Muscle of leg (tissue), 3 donors: ENCODE measurements at regions not wholly inside any gene's neighbourhood (a gene's known extent, or its start where the extent isn't known, plus 50 kb on each side); places are given as distances from the start of the nearest gene placed in this dataset.

ENCODE experiments used
- DNase-seq: peaks from one replicate; pipeline ENCODE4 v3.0.0; 2013
- H3K27ac ChIP-seq: one replicate; pipeline ENCODE4 v1.5.1; 2013; ENCODE audit warnings: mild to moderate bottlenecking, low read length, control low read depth
- H3K27me3 ChIP-seq: one replicate; pipeline ENCODE4 v1.6.1; 2013; ENCODE audit warnings: low read length; ENCODE audit not compliant: control insufficient read depth, insufficient read depth
- H3K36me3 ChIP-seq: one replicate; pipeline ENCODE4 v1.6.1; 2013; ENCODE audit warnings: low read length; ENCODE audit not compliant: control insufficient read depth, insufficient read depth
- H3K4me1 ChIP-seq: one replicate; pipeline ENCODE4 v1.6.1; 2013; ENCODE audit warnings: low read length; ENCODE audit not compliant: control insufficient read depth, insufficient read depth
- H3K4me3 ChIP-seq: one replicate; pipeline ENCODE4 v1.5.1; 2013; ENCODE audit warnings: low read length, control low read depth
- H3K9me3 ChIP-seq: replicated peaks from 2 replicates; pipeline ENCODE4 v1.6.1; 2013; ENCODE audit warnings: low read depth, low read length; ENCODE audit not compliant: control insufficient read depth
- WGBS: methylation state at CpG from one replicate; pipeline ENCODE4 v1.1.5; 2013; ENCODE audit warnings: missing lambda C conversion rate; ENCODE audit not compliant: insufficient coverage; 5-methylcytosine and 5-hydroxymethylcytosine counted together

DNA sequence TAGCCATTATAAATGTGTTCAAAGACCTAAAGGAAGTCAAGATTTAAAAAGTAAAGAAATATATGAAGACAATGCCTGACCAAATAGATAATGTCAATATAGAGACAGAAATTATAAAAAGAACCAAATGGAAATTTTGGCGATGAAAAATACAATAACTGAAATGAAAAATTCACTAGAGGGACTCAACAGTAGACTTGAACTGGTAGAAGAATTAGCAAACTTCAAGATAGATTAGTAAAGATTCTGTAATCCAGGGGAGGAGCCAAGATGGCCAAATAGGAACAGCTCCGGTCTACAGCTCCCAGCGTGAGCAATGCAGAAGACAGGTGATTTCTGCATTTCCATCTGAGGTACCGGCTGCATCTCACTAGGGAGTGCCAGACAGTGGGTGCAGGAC lies 433.2 kb downstream of the HINT1 start:
- Histone ChIP-seq H3K4me3 (no peak overlapping the region), H3K36me3 (no peaks in the 10 kb centered on the region), H3K27me3 (no peaks in the 10 kb centered on the region), H3K27ac (no peak overlapping the region), H3K4me1 (no peaks in the 10 kb centered on the region), H3K9me3 (peaks cover 4% of the 10 kb centered on the region)
- 97% methylated on average over 3 of the region's 4 CpGs for WGBS
- no peak for DNase-seq

DNA sequence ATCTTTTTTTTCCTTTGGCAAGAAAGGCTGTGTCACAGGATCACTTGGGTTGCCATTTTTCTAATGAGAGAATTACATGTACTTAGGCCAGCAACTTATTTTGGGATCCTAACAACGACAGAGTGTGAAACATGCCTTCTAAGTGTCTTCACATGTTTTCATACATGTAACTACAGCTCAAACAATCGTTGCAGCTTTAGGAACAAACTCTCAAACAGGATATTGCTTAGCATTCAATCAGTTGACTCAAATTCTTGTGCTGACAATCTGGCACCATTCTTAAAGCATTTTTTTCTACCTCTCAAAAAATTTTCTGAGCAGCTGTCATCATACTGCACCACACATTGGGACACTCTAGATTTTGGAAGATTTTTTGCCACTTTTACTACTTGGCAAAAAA lies 435.5 kb downstream of the HINT1 start:
- H3K4me3 ChIP-seq: no peak overlapping the region
- H3K27me3 ChIP-seq: no peaks in the 10 kb centered on the region
- H3K27ac ChIP-seq: no peak overlapping the region
- no peaks in the 10 kb centered on the region for H3K36me3 ChIP-seq
- H3K4me1 ChIP-seq: no peaks in the 10 kb centered on the region
- WGBS: 33% methylated on average over 2 of the region's 2 CpGs
- peak; percentile 28 for DNase-seq
- peaks cover 4% of the 10 kb centered on the region for H3K9me3 ChIP-seq

DNA sequence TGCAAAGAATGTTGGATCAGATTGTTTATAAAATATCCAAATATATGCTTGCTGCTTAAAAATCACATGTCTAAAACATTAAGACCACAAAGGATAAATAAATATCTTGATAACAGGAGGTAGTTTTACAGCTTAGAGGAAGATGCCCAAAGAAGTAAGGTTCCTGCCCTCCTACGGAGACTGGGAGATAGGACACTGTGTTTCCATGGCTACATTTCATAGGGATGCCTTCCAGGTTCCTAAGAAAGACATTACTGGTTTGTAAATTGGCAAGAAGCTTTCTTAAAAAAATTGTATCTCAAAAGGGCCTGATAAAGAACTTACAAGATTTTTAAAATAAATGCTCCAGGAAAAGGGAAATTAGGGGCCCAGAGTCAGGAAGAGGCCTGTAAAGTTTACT lies 437.2 kb downstream of the HINT1 start:
- Histone ChIP-seq H3K4me1 (no peaks in the 10 kb centered on the region), H3K36me3 (no peaks in the 10 kb centered on the region), H3K9me3 (peaks cover 4% of the 10 kb centered on the region), H3K4me3 (no peak overlapping the region), H3K27ac (no peak overlapping the region), H3K27me3 (no peaks in the 10 kb centered on the region)
- no CpG with 5 or more reads among the region's 1 CpG for WGBS
- DNase-seq: no peak

DNA sequence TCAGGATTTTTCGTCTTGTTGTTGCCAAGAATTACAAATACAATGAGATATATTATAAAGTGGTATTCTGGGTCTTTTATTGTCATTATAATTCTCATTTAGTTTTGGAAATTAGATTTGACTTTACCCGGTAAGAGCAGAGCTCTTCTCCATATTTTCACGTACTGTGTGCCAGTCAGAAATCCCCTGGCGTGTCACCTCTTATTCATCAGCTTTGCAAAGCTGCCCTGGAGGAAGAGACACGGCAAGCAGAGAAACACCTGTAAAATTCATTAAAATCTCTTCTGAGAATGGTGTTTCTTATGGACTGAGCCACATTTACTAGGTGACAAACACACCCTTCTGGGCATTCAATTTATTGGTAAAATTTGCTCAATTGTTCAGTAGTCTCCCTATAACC lies 440.4 kb downstream of the HINT1 start:
- H3K36me3 ChIP-seq: no peaks in the 10 kb centered on the region
- DNase-seq: peak; percentile 29
- H3K27ac ChIP-seq: no peak overlapping the region
- WGBS: no CpG with 5 or more reads among the region's 5 CpGs
- no peaks in the 10 kb centered on the region for H3K9me3 ChIP-seq
- H3K27me3 ChIP-seq: no peaks in the 10 kb centered on the region
- no peak overlapping the region for H3K4me3 ChIP-seq
- H3K4me1 ChIP-seq: no peaks in the 10 kb centered on the region

DNA sequence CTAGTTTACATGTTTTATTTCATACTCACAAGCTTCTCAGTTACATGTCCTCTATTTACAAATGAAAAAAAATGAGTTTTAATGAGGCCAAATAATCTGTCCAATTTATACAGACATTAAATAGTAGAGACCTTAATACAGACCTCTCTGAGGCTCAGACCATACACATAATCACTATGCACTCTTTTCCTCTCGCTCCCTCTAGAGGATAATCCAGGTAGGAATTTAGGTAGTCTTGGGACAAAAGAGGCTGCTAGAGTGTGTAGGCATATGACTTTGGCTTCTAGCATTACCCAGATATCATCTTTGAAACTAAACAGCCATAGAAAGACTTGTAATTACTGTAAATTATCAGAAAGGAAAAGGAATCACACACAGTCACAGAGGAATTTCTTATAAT lies 444.7 kb downstream of the HINT1 start:
- H3K4me3 ChIP-seq: no peak overlapping the region
- no peaks in the 10 kb centered on the region for H3K9me3 ChIP-seq
- DNase-seq: peak; percentile 24
- no peaks in the 10 kb centered on the region for H3K36me3 ChIP-seq
- no peak overlapping the region for H3K27ac ChIP-seq
- WGBS: no CpG with 5 or more reads among the region's 1 CpG
- no peaks in the 10 kb centered on the region for H3K27me3 ChIP-seq
- no peaks in the 10 kb centered on the region for H3K4me1 ChIP-seq

DNA sequence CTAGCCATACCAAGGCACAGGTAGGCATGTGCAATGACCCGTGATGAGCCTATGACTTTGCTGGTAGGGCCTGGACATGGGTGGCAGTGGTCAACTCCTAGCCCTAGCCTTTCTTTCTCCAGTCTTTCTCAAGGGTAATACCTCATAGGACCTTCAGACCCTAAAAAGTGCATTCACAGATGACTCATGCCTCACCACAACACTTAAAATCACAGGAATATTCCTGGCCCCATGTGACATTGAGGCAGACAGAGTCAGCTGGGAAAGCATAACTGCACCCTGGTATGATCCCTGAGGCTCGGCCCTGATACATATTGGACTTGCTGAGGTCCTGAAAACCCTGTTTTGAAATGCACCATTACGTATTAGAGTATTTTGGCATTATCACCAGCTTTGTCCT lies 449.5 kb downstream of the HINT1 start:
- 75% methylated on average over 2 of the region's 3 CpGs for WGBS
- Histone ChIP-seq H3K9me3 (no peaks in the 10 kb centered on the region), H3K4me1 (no peaks in the 10 kb centered on the region), H3K36me3 (no peaks in the 10 kb centered on the region), H3K27ac (no peak overlapping the region), H3K27me3 (no peaks in the 10 kb centered on the region), H3K4me3 (no peak overlapping the region)
- no peak for DNase-seq

DNA sequence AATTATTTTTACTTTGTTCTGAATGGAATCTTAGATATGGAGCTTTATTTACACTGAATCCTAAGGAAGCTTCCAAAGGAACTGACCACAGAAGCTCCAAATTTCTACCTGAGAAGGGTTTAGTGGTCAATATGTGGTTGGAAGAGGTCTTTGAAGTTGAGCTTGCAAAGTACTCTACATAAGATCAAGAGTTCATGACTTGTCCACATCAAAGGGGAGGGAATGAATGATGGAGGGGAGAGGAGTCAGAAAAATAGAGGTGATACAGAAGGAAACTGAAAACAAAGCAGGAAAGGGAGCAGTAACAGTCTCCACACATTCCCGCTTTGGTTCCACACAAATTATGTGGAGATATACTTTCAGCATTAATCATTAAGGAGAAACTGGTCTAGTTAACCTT lies 450.9 kb downstream of the HINT1 start:
- Histone ChIP-seq H3K4me1 (no peaks in the 10 kb centered on the region), H3K4me3 (no peak overlapping the region), H3K27ac (no peak overlapping the region), H3K9me3 (no peaks in the 10 kb centered on the region), H3K36me3 (no peaks in the 10 kb centered on the region), H3K27me3 (no peaks in the 10 kb centered on the region)
- no CpG with 5 or more reads among the region's 1 CpG for WGBS
- no peak for DNase-seq

DNA sequence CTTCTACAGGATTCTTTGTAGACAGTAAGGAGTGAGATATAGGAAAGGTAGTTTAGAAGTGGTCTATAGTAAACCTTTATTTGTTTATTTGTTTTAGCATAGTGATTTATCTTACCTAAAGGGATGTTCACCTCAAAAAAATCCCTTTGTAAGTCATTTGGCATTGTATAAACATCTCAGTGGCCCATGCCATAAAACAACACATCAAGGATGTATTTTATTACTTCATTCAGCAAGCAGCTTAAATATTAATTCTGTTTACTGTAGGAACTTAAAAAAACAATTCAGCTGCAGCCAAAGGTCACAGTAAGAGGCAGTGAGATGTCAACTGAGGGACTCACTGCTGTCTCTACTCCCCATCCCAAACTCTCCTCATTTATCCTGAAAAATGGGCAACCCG lies 452.7 kb downstream of the HINT1 start:
- WGBS: no CpG with 5 or more reads among the region's 1 CpG
- H3K4me3 ChIP-seq: no peak overlapping the region
- no peaks in the 10 kb centered on the region for H3K9me3 ChIP-seq
- DNase-seq: no peak
- no peaks in the 10 kb centered on the region for H3K27me3 ChIP-seq
- no peaks in the 10 kb centered on the region for H3K36me3 ChIP-seq
- no peak overlapping the region for H3K27ac ChIP-seq
- no peaks in the 10 kb centered on the region for H3K4me1 ChIP-seq

DNA sequence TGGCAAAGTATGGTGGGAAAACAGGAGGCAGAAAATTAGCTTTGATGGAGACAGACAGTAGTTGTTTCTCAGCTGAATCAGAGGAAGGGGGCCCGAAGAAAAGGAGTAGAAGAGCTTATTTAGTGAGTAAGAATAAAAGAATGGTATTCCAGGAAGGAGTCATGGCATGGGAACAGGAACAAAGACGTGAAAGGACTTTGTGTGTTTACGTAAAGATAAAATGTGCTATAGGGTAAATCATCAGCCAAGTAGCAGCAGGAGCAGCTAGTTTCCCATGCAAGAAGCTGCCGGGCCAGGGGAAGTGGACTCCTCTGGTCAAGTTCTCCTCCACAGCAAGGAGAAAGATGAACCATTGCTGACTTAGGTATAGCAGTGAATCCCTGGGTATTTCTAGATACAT lies 454.5 kb downstream of the HINT1 start:
- Histone ChIP-seq H3K36me3 (no peaks in the 10 kb centered on the region), H3K9me3 (no peaks in the 10 kb centered on the region), H3K27ac (no peak overlapping the region), H3K4me3 (no peak overlapping the region), H3K4me1 (no peaks in the 10 kb centered on the region), H3K27me3 (no peaks in the 10 kb centered on the region)
- DNase-seq: no peak
- WGBS: 89% methylated on average over 4 of the region's 4 CpGs

DNA sequence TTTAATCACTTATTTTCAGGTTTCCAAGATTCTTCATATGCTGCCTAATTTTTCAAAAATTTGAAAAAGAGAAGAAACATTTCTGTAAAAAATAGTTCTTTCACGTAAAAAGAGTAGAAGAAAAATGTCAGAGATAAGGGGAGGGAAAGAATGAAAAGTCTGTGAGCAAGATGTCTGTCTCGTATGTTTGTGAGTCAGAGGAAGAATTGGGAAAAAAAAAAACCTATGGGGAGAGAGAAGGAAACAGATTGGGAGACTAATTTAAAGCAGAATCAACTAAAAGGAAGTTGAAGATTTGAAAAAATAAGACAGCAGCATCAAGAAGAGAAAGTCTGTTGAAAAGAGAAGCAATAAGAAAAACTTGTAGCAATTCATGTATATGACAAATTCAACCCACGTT lies 456.3 kb downstream of the HINT1 start:
- WGBS: 65% methylated on average over 2 of the region's 3 CpGs
- no peak for DNase-seq
- Histone ChIP-seq H3K36me3 (no peaks in the 10 kb centered on the region), H3K9me3 (no peaks in the 10 kb centered on the region), H3K27ac (no peak overlapping the region), H3K4me3 (no peak overlapping the region), H3K27me3 (no peaks in the 10 kb centered on the region), H3K4me1 (no peaks in the 10 kb centered on the region)

DNA sequence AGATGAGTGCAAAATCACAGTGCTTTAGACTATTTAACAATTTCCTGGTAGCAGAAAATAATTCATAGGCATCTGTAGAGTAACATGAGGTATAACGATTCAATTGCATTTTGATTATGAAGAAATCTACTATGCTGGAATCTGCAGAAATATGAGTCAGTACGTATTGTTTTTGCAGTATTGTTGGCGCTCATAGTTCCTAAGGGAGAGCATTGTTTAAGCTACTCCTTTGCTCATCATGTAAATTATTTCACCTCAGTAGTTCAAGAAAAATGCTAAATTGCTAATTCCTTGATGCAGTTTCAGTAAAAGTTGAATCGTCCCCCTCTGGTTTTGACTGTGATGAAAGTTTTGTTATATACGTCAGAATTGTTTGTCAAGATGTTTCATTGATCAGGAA lies 458.4 kb downstream of the HINT1 start:
- DNase-seq: peak; percentile 20
- no peaks in the 10 kb centered on the region for H3K4me1 ChIP-seq
- WGBS: no CpG with 5 or more reads among the region's 5 CpGs

More for the DNA sequence above, 458.4 kb downstream of the HINT1 start:
- H3K36me3 ChIP-seq: no peaks in the 10 kb centered on the region
- no peaks in the 10 kb centered on the region for H3K9me3 ChIP-seq
- H3K27ac ChIP-seq: no peak overlapping the region
- H3K4me3 ChIP-seq: no peak overlapping the region
- no peaks in the 10 kb centered on the region for H3K27me3 ChIP-seq
